ENCODE measurements at regions not wholly inside any gene's neighbourhood (a gene's known extent, or its start where the extent isn't known, plus 50 kb on each side); places are given as distances from the start of the nearest gene placed in this dataset.
A peak's percentile ranks its signal among the peaks of the same experiment; 100 is the strongest.

- no peak overlapping the region for H3K4me2 ChIP-seq (ENCODE audit: low read depth, low read length)
- in situ Hi-C loops (cut with MboI; ENCODE audit: low sequenced_read_pairs) = no loop called here
- no peak overlapping the region for H2AK5ac ChIP-seq (ENCODE audit: low read depth, low read length)
- TF ChIP-seq MAFK (IDR thresholded peaks at IDR 0.05; ENCODE audit: low read depth, low read length) = no peak
- TF ChIP-seq CEBPB (IDR thresholded peaks at IDR 0.05; ENCODE audit: low read depth, low read length) = no peak
- TF ChIP-seq, protein P1, sequence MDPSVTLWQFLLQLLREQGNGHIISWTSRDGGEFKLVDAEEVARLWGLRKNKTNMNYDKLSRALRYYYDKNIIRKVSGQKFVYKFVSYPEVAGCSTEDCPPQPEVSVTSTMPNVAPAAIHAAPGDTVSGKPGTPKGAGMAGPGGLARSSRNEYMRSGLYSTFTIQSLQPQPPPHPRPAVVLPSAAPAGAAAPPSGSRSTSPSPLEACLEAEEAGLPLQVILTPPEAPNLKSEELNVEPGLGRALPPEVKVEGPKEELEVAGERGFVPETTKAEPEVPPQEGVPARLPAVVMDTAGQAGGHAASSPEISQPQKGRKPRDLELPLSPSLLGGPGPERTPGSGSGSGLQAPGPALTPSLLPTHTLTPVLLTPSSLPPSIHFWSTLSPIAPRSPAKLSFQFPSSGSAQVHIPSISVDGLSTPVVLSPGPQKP (IDR thresholded peaks at IDR 0.05; ENCODE audit: borderline replicate concordance, low read depth, low read length) = no peak
- TF ChIP-seq RAD21 (IDR thresholded peaks at IDR 0.05; ENCODE audit: low read length) = no peak
- no peak for TF ChIP-seq SMC3 (IDR thresholded peaks at IDR 0.05; ENCODE audit: low read depth, low read length)
- TF ChIP-seq RFX5 (IDR thresholded peaks at IDR 0.05; ENCODE audit: low read depth, low read length) = no peak
- no peak for TF ChIP-seq MXI1 (IDR thresholded peaks at IDR 0.05; ENCODE audit: borderline replicate concordance, low read depth, low read length)
- no peak for TF ChIP-seq RCOR1 (IDR thresholded peaks at IDR 0.05; ENCODE audit: insufficient replicate concordance, low read length)
- POLR2A ChIA-PET (ENCODE audit: unreplicated experiment) = no interaction called here
- H3K27ac ChIP-seq (ENCODE audit: insufficient read depth, low read length) = no peak overlapping the region
- 100% methylated on average over 2 of the region's 4 CpGs; no CpG with 5 or more reads in 1 of the 2 experiments for WGBS, 2 experiments (ENCODE audit: extremely low coverage in 2 of 2, insufficient read length in 1 of 2)
- H2BK15ac ChIP-seq (ENCODE audit: low read depth, low read length) = no peak overlapping the region
- no peak overlapping the region for H3K23ac ChIP-seq (ENCODE audit: low read depth, low read length)
- no peak overlapping the region for H2BK20ac ChIP-seq (ENCODE audit: low read depth, low read length)
- ATAC-seq (ENCODE audit: low read depth) = no peak
- H2BK120ac ChIP-seq (ENCODE audit: low read depth, low read length) = no peak overlapping the region
- no peak overlapping the region for H4K8ac ChIP-seq (ENCODE audit: low read depth in 2 of 2, low read length in 2 of 2)
- no peaks in the 10 kb centered on the region for H3K79me1 ChIP-seq (ENCODE audit: low read depth in 1 of 2, low read length in 2 of 2)
- H3K4ac ChIP-seq (ENCODE audit: low read depth, low read length) = no peak overlapping the region
- no peak overlapping the region for H2AK9ac ChIP-seq (replicated peaks; ENCODE audit: low read depth, low read length, poor library complexity)
- no peak overlapping the region for H2BK5ac ChIP-seq (ENCODE audit: low read depth, low read length, poor library complexity, severe bottlenecking)
- no peak overlapping the region for H2AFZ ChIP-seq (replicated peaks; ENCODE audit: low read length, poor library complexity)
- CTCF ChIA-PET = no interaction called here
- H3K27me3 ChIP-seq (ENCODE audit: control insufficient read depth, insufficient read depth, low read length) = no peaks in the 10 kb centered on the region
- no peaks in the 10 kb centered on the region for H3K4me1 ChIP-seq (ENCODE audit: control insufficient read depth, insufficient read depth, low read length)
- BruUV-seq (replicated peaks) = no TSS peak
- no peaks in the 10 kb centered on the region for H3K36me3 ChIP-seq (ENCODE audit: control insufficient read depth, insufficient read depth, low read length)
- dilution Hi-C loops (cut with HindIII; ENCODE audit: low sequenced_read_pairs, unreplicated experiment) = no loop called here
- H3K4me3 ChIP-seq (ENCODE audit: insufficient read depth, low read depth, low read length) = no peak overlapping the region
- H3K14ac ChIP-seq (replicated peaks; ENCODE audit: low read depth, low read length) = no peak overlapping the region
- H4K91ac ChIP-seq (ENCODE audit: insufficient read depth, low read depth, low read length) = no peak overlapping the region
- H3K18ac ChIP-seq (ENCODE audit: low read depth, low read length) = no peak overlapping the region
- no peak overlapping the region for H3K56ac ChIP-seq (ENCODE audit: extremely low read depth, insufficient read depth, low read length)
- peak; percentile 58 for DNase-seq
- intact Hi-C loops (cut with micrococcal nuclease) = no loop called here
- H3K9me3 ChIP-seq (ENCODE audit: control insufficient read depth, insufficient read depth, low read length) = no peaks in the 10 kb centered on the region
- H3K9ac ChIP-seq (ENCODE audit: low read depth, low read length) = no peak overlapping the region
- H3K9me1 ChIP-seq (ENCODE audit: insufficient read depth, low read length) = no peaks in the 10 kb centered on the region
- no peaks in the 10 kb centered on the region for H4K20me1 ChIP-seq (ENCODE audit: insufficient read depth, low read length)
- H4K5ac ChIP-seq (ENCODE audit: low read depth, low read length) = no peak overlapping the region
Measured at GRCh38 chr9:18338042-18338441, 135.9 kb upstream of the ADAMTSL1 start.
